ENCODE measurements at regions not wholly inside any gene's neighbourhood (a gene's known extent, or its start where the extent isn't known, plus 50 kb on each side); places are given as distances from the start of the nearest gene placed in this dataset.

GRCh38 chr2:199128476-199129229, 329.1 kb downstream of the SATB2 start:
- no peak for DNase-seq (ENCODE audit: extremely low spot score, unreplicated experiment)
- TF ChIP-seq, protein P1, sequence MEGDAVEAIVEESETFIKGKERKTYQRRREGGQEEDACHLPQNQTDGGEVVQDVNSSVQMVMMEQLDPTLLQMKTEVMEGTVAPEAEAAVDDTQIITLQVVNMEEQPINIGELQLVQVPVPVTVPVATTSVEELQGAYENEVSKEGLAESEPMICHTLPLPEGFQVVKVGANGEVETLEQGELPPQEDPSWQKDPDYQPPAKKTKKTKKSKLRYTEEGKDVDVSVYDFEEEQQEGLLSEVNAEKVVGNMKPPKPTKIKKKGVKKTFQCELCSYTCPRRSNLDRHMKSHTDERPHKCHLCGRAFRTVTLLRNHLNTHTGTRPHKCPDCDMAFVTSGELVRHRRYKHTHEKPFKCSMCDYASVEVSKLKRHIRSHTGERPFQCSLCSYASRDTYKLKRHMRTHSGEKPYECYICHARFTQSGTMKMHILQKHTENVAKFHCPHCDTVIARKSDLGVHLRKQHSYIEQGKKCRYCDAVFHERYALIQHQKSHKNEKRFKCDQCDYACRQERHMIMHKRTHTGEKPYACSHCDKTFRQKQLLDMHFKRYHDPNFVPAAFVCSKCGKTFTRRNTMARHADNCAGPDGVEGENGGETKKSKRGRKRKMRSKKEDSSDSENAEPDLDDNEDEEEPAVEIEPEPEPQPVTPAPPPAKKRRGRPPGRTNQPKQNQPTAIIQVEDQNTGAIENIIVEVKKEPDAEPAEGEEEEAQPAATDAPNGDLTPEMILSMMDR (IDR thresholded peaks at IDR 0.05): no peak
- H3K27me3 Mint-ChIP-seq (ENCODE audit: unreplicated experiment): peaks cover 4% of the 10 kb centered on the region
- no peak overlapping the region for H3K27ac Mint-ChIP-seq (ENCODE audit: unreplicated experiment)
- no peak overlapping the region for H3K4me3 Mint-ChIP-seq (ENCODE audit: unreplicated experiment)
- H3K9me3 Mint-ChIP-seq (ENCODE audit: unreplicated experiment): no peaks in the 10 kb centered on the region
- H3K36me3 Mint-ChIP-seq (ENCODE audit: unreplicated experiment): no peaks in the 10 kb centered on the region
- H3K4me1 Mint-ChIP-seq (ENCODE audit: unreplicated experiment): no peaks in the 10 kb centered on the region

GRCh38 chr2:199119796-199120195, 337.9 kb downstream of the SATB2 start:
- Mint-ChIP-seq H3K27me3 (ENCODE audit: unreplicated experiment) (peaks cover 3% of the 10 kb centered on the region), H3K27ac (ENCODE audit: unreplicated experiment) (no peak overlapping the region), H3K36me3 (ENCODE audit: unreplicated experiment) (no peaks in the 10 kb centered on the region), H3K9me3 (ENCODE audit: unreplicated experiment) (no peaks in the 10 kb centered on the region), H3K4me3 (ENCODE audit: unreplicated experiment) (no peak overlapping the region), H3K4me1 (ENCODE audit: unreplicated experiment) (no peaks in the 10 kb centered on the region)
- DNase-seq (ENCODE audit: extremely low spot score, unreplicated experiment): no peak
- TF ChIP-seq, protein P1 (IDR thresholded peaks at IDR 0.05): no peak

DNA sequence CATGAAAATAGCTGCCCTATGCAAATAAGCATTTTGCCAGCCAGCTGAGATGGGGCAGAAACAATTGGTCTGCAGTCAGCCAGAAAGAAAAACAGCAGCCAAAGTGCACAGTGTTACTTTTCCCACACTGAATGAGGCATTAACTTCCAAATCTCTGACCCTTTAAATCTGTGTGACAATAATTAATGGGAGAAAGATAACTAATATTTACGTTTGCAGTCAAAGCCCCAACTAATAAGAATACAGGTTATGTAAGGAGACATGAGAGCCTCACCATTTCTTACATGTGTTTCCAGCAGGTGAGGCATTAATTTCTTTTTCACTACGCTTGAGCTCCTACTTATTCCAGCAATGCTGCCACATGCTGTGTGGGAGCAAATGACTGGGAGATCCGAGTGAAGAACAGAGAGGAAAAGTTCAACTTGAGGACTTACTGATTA, 339.0 kb downstream of the SATB2 start:
- Mint-ChIP-seq H3K27ac (ENCODE audit: unreplicated experiment) (no peak overlapping the region), H3K27me3 (ENCODE audit: unreplicated experiment) (peaks cover 3% of the 10 kb centered on the region), H3K36me3 (ENCODE audit: unreplicated experiment) (no peaks in the 10 kb centered on the region), H3K4me1 (ENCODE audit: unreplicated experiment) (no peaks in the 10 kb centered on the region), H3K9me3 (ENCODE audit: unreplicated experiment) (no peaks in the 10 kb centered on the region), H3K4me3 (ENCODE audit: unreplicated experiment) (no peak overlapping the region)
- no peak for DNase-seq (ENCODE audit: extremely low spot score, unreplicated experiment)
- TF ChIP-seq, protein P1 (IDR thresholded peaks at IDR 0.05): no peak

GRCh38 chr2:199115169-199115568, 342.6 kb downstream of the SATB2 start:
- no peaks in the 10 kb centered on the region for H3K9me3 Mint-ChIP-seq (ENCODE audit: unreplicated experiment)
- DNase-seq (ENCODE audit: extremely low spot score, unreplicated experiment): no peak
- no peak overlapping the region for H3K4me3 Mint-ChIP-seq (ENCODE audit: unreplicated experiment)
- TF ChIP-seq, protein P1 (IDR thresholded peaks at IDR 0.05): no peak
- H3K27me3 Mint-ChIP-seq (ENCODE audit: unreplicated experiment): peaks cover 3% of the 10 kb centered on the region
- no peak overlapping the region for H3K27ac Mint-ChIP-seq (ENCODE audit: unreplicated experiment)
- H3K36me3 Mint-ChIP-seq (ENCODE audit: unreplicated experiment): no peaks in the 10 kb centered on the region
- no peaks in the 10 kb centered on the region for H3K4me1 Mint-ChIP-seq (ENCODE audit: unreplicated experiment)

DNA sequence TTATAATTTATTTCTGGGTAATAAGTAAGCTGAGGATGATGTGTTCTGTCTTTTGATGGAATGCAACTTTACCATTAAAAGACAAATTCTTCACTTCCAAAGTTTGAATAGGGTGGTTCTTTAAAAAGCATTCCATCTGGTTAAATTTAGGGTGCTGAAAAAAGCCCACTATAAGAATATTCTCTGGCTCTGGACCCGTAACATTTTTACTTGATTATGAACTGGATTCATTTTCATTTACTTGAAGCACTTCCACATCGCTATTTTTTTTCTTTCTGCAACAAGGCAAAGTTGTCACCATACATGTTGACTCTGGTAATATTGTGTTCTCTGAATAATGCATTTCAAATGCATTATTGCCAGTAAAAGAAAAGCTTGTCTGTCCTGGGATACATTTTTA, 344.6 kb downstream of the SATB2 start:
- Mint-ChIP-seq H3K9me3 (ENCODE audit: unreplicated experiment) (no peaks in the 10 kb centered on the region), H3K4me1 (ENCODE audit: unreplicated experiment) (no peaks in the 10 kb centered on the region), H3K27ac (ENCODE audit: unreplicated experiment) (no peak overlapping the region), H3K4me3 (ENCODE audit: unreplicated experiment) (no peak overlapping the region), H3K36me3 (ENCODE audit: unreplicated experiment) (no peaks in the 10 kb centered on the region), H3K27me3 (ENCODE audit: unreplicated experiment) (peaks cover 5% of the 10 kb centered on the region)
- no peak for DNase-seq (ENCODE audit: extremely low spot score, unreplicated experiment)
- TF ChIP-seq, protein P1 (IDR thresholded peaks at IDR 0.05): no peak

All from osteocyte (in vitro differentiated cells).